ENCODE measurements at regions not wholly inside any gene's neighbourhood (a gene's known extent, or its start where the extent isn't known, plus 50 kb on each side); places are given as distances from the start of the nearest gene placed in this dataset.

DNA sequence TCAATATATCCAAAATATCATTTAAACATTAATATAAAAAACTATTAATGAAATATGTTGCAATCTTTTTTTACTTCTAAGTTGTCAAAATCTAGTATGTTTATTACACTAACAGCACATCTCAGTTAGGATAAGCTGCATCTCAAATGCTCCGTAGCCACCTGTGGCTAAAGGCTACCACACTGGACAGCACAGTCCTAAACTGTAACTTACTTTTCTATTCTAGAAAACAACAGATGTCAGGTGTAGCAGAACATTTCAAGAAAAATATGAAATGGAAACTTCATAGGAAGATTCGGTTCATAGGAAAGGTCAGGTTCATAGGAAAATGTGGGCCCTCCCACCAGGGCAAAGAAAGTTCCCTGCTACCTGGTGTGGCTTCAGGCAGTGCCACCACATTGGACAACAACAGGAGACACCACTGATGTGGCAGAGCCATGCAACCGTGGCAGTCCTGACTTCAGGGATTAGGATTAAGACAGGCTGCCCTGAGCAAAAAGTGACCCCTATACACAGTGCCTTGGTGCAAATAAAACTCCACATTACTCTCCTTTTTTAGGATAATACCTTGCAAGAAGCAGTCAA lies 197.8 kb upstream of the NR4A3 start:
- no peaks in the 10 kb centered on the region for H3K36me3 ChIP-seq (ENCODE audit: low read depth)
- H3K4me3 ChIP-seq, result no peak overlapping the region
- intact Hi-C loops (cut with DNase I, micrococcal nuclease), result no loop called here
- ATAC-seq, result no peak
- no peak for DNase-seq
- no peaks in the 10 kb centered on the region for H3K9me3 ChIP-seq
- H3K4me1 ChIP-seq (ENCODE audit: low read depth), result no peaks in the 10 kb centered on the region
- TF ChIP-seq, protein P1, sequence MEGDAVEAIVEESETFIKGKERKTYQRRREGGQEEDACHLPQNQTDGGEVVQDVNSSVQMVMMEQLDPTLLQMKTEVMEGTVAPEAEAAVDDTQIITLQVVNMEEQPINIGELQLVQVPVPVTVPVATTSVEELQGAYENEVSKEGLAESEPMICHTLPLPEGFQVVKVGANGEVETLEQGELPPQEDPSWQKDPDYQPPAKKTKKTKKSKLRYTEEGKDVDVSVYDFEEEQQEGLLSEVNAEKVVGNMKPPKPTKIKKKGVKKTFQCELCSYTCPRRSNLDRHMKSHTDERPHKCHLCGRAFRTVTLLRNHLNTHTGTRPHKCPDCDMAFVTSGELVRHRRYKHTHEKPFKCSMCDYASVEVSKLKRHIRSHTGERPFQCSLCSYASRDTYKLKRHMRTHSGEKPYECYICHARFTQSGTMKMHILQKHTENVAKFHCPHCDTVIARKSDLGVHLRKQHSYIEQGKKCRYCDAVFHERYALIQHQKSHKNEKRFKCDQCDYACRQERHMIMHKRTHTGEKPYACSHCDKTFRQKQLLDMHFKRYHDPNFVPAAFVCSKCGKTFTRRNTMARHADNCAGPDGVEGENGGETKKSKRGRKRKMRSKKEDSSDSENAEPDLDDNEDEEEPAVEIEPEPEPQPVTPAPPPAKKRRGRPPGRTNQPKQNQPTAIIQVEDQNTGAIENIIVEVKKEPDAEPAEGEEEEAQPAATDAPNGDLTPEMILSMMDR (IDR thresholded peaks at IDR 0.05), result no peak

DNA sequence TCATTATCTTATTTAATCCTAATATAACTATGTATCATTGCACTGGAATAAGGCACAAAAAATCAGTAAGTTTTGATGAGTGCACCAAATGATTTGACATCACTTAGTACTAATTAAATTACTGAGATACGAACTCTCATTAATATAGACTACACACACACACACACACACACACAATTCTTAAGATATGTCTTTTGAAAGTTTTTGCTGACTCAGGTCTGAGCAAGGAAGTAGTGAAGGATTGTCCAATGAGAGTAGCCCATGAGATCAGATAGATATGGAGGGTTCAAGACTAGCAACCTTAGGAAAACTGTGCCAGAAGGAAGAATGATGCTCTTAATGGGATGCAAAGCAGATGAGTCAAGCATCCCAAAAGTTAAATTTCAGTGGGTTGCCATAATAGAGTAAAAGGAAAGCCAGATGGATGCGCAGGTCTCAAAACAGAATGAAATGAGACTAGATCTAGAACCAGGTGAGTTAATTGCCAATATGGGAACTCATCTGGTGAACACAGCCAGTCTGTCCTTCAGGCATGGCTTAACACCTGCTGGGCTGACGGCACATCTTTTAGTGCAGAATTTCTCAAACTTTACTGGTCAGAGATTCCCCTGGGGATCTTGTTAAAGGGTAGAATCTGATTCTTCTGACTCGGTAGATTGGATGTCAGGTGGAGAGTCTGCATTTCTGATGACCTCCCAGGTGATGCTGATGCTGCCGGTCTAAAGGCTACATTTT lies 197.0 kb upstream of the NR4A3 start:
- TF ChIP-seq, protein P1 (IDR thresholded peaks at IDR 0.05), result no peak
- no peaks in the 10 kb centered on the region for H3K9me3 ChIP-seq
- DNase-seq (no peak), ATAC-seq (no peak)
- intact Hi-C loops (cut with DNase I, micrococcal nuclease), result no loop called here
- H3K36me3 ChIP-seq (ENCODE audit: low read depth), result no peaks in the 10 kb centered on the region
- no peak overlapping the region for H3K4me3 ChIP-seq
- no peaks in the 10 kb centered on the region for H3K4me1 ChIP-seq (ENCODE audit: low read depth)

DNA sequence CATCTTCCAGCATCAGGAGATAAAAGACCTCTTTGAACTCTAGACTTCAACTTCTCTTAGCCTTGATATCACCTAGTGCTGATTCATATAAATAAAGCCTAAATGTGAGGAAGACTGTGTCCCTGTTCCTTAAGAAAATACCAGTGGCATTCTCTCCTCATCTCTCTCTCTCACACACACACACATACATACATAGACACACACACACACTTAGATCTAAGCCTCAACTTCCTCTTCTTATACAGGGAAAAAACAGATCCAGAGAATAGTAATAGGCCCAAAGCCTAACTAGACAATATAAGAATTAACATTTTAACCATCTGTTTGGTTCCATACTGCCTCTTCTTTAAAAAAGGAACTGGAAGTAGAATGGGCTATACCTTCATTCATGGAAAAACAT lies 195.3 kb upstream of the NR4A3 start:
- H3K4me1 ChIP-seq (ENCODE audit: low read depth), result no peaks in the 10 kb centered on the region
- no peak for ATAC-seq
- intact Hi-C loops (cut with DNase I, micrococcal nuclease), result no loop called here
- no peaks in the 10 kb centered on the region for H3K9me3 ChIP-seq
- H3K36me3 ChIP-seq (ENCODE audit: low read depth), result no peaks in the 10 kb centered on the region
- H3K4me3 ChIP-seq, result no peak overlapping the region
- TF ChIP-seq, protein P1 (IDR thresholded peaks at IDR 0.05), result no peak
- no peak for DNase-seq

GRCh38 chr9:99628285-99628684 lies 193.4 kb upstream of the NR4A3 start:
- DNase-seq, result no peak
- TF ChIP-seq, protein P1 (IDR thresholded peaks at IDR 0.05), result no peak
- no peak for ATAC-seq
- Histone ChIP-seq H3K4me1 (ENCODE audit: low read depth) (no peaks in the 10 kb centered on the region), H3K4me3 (no peak overlapping the region), H3K36me3 (ENCODE audit: low read depth) (no peaks in the 10 kb centered on the region), H3K9me3 (no peaks in the 10 kb centered on the region)
- intact Hi-C loops (cut with DNase I, micrococcal nuclease), result no loop called here

DNA sequence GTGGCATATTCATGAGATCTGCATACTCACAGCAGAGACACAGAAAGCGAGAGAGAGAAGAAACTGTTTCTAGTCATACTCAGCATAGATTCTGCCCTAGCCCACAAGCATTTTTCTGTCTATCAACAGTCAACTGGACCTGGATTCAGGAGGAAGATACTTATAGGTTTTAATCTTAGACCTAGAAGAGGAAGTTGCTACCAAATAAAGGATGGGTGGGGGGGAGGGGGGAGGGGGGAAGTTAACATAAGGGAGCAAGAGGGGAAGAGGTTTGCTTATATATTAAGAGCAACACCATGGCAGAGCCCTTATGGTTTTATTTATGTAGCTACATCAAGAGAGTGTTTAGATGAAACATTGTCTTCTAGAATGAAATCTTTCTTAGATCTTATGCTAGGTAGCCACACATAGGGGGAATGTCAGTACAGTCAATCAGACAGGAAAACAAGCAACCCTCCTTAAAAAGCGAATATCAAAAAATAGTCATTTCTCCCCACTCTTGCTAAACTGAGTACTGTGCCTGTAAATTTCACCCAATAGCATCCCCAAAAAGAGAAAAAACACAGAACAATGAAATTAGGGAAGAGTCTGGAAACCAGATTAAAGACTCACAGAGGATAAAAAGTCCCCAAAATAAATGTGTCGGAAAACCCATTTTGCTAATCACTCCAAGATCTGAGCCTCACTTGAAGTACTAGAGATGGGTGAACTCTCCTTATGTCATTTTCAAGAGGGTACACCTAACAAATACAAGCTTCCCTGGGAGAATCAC lies 192.7 kb upstream of the NR4A3 start:
- no peaks in the 10 kb centered on the region for H3K36me3 ChIP-seq (ENCODE audit: low read depth)
- TF ChIP-seq, protein P1 (IDR thresholded peaks at IDR 0.05), result no peak
- intact Hi-C loops (cut with DNase I, micrococcal nuclease), result no loop called here

More for the DNA sequence above, 192.7 kb upstream of the NR4A3 start:
- no peak overlapping the region for H3K4me3 ChIP-seq
- ATAC-seq (no peak), DNase-seq (no peak)
- no peaks in the 10 kb centered on the region for H3K9me3 ChIP-seq
- H3K4me1 ChIP-seq (ENCODE audit: low read depth), result no peaks in the 10 kb centered on the region
